ENCODE measurements at regions not wholly inside any gene's neighbourhood (a gene's known extent, or its start where the extent isn't known, plus 50 kb on each side); places are given as distances from the start of the nearest gene placed in this dataset.

- TF ChIP-seq HDAC3 (IDR thresholded peaks at IDR 0.05; ENCODE audit: borderline replicate concordance, partially characterized antibody) (no peak), NFE2 (IDR thresholded peaks at IDR 0.05; ENCODE audit: low read depth) (0 out of 2 replicates have a peak, but pooled peaks have one; percentile 4), TEAD1 (CRISPR knock-in tag; IDR thresholded peaks at IDR 0.05) (no peak), ZC3H4 (CRISPR knock-in tag; IDR thresholded peaks at IDR 0.05; ENCODE audit: borderline replicate concordance) (no peak), GATA2 (CRISPR knock-in tag; IDR thresholded peaks at IDR 0.05) (peak; percentile 71), FOXM1 (IDR thresholded peaks at IDR 0.05; ENCODE audit: low read depth) (peak; percentile 69), FOXM1 (CRISPR knock-in tag; IDR thresholded peaks at IDR 0.05; ENCODE audit: low read depth) (no peak), CEBPB (tag; IDR thresholded peaks at IDR 0.05) (no peak), EGR1 (conservative IDR thresholded peaks at IDR 0.05) (peak; percentile 71), THAP7 (CRISPR knock-in tag; IDR thresholded peaks at IDR 0.05) (no peak), THAP12 (CRISPR knock-in tag; IDR thresholded peaks at IDR 0.05) (no peak), MYC (IDR thresholded peaks at IDR 0.05; ENCODE audit: low read depth, low read length) (peak; percentile 81), MYC (CRISPR knock-in tag; IDR thresholded peaks at IDR 0.05; ENCODE audit: borderline replicate concordance, low read depth) (no peak), RCOR1 (IDR thresholded peaks at IDR 0.05; ENCODE audit: borderline replicate concordance in 1 of 2, low read depth in 2 of 2, low read length in 2 of 2) (peak in 1 of 2 experiments; percentile 68; a peak in 3 of 4 replicates), DACH1 (IDR thresholded peaks at IDR 0.05; ENCODE audit: partially characterized antibody) (no peak), MAX (CRISPR knock-in tag; IDR thresholded peaks at IDR 0.05) (peak; percentile 73), JUN (IDR thresholded peaks at IDR 0.05; ENCODE audit: borderline replicate concordance, low read depth, low read length) (0 out of 2 replicates have a peak, but pooled peaks have one; percentile 10), JUN (CRISPR knock-in tag; IDR thresholded peaks at IDR 0.05; ENCODE audit: borderline replicate concordance) (no peak), ZNF395 (CRISPR knock-in tag; IDR thresholded peaks at IDR 0.05) (no peak), PHB2 (IDR thresholded peaks at IDR 0.05; ENCODE audit: low read depth) (no peak), E2F6 (IDR thresholded peaks at IDR 0.05; ENCODE audit: borderline replicate concordance in 1 of 2, extremely low read depth in 1 of 2, insufficient read depth in 1 of 2, insufficient read length in 1 of 2, low read depth in 1 of 2, low read length in 1 of 2, poor library complexity in 1 of 2, severe bottlenecking in 1 of 2) (peak; percentile 40 to 73), MTA2 (IDR thresholded peaks at IDR 0.05; ENCODE audit: low read depth) (peak; percentile 68), SMARCA4 (IDR thresholded peaks at IDR 0.05) (peak; percentile 73; the same call in 1 of the 2 replicates)
Measured at GRCh38 chr11:70742553-70743291, 344.4 kb downstream of the CTTN start (continued).

All from K562 (cell line).